ENCODE measurements at regions not wholly inside any gene's neighbourhood (a gene's known extent, or its start where the extent isn't known, plus 50 kb on each side); places are given as distances from the start of the nearest gene placed in this dataset.

DNA sequence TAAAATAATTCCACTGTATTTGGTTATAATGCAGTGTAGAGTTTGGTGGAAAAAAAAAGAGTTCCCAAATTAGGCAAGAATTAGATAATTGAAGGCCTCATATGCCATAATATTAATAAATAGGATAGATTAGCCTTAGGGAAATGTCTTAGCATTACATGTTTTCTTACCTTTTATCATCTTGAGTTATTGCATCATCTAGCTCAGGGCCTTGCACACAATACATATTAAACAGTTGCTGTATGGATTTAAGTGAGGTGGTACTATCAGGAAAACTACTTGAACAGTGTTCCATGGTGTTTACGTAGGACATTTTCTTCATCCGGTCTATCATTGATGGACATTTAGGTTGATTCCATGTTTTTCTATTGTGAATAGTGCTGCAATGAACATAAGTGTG, 419.4 kb downstream of the EPHA5 start:
- TF ChIP-seq CTCF (IDR thresholded peaks at IDR 0.05) (no peak), POLR2A (IDR thresholded peaks at IDR 0.05) (no peak)

Measured in Peyer's patch (tissue), 4 donors.